ENCODE measurements at regions not wholly inside any gene's neighbourhood (a gene's known extent, or its start where the extent isn't known, plus 50 kb on each side); places are given as distances from the start of the nearest gene placed in this dataset.

GRCh38 chr15:97479957-97480356, 480.5 kb upstream of the ARRDC4 start:
- FAIRE-seq = no peak
- DNase-seq (ENCODE audit: extremely low spot score, insufficient read length, low read depth) = no peak

- FAIRE-seq = no peak
- DNase-seq (ENCODE audit: extremely low spot score, insufficient read length, low read depth) = no peak
Observed at GRCh38 chr15:97482521-97482920, 478.0 kb upstream of the ARRDC4 start.

- FAIRE-seq = no peak
- no peak for DNase-seq (ENCODE audit: extremely low spot score, insufficient read length, low read depth)
Observed at GRCh38 chr15:97483232-97483631, 477.3 kb upstream of the ARRDC4 start.

- DNase-seq (ENCODE audit: extremely low spot score, insufficient read length, low read depth) (no peak), FAIRE-seq (no peak)
Observed at GRCh38 chr15:97490429-97490828, 470.1 kb upstream of the ARRDC4 start.

- DNase-seq (ENCODE audit: extremely low spot score, insufficient read length, low read depth) (no peak), FAIRE-seq (no peak)
Observed at GRCh38 chr15:97501291-97501690, 459.2 kb upstream of the ARRDC4 start.

GRCh38 chr15:97502038-97502437, 458.5 kb upstream of the ARRDC4 start:
- FAIRE-seq = no peak
- no peak for DNase-seq (ENCODE audit: extremely low spot score, insufficient read length, low read depth)

GRCh38 chr15:97504031-97504792, 456.3 kb upstream of the ARRDC4 start:
- FAIRE-seq (no peak), DNase-seq (ENCODE audit: extremely low spot score, insufficient read length, low read depth) (no peak)

- FAIRE-seq (no peak), DNase-seq (ENCODE audit: extremely low spot score, insufficient read length, low read depth) (no peak)
Observed at GRCh38 chr15:97517737-97518136, 442.8 kb upstream of the ARRDC4 start.

- no peak for FAIRE-seq
- DNase-seq (ENCODE audit: extremely low spot score, insufficient read length, low read depth) = no peak
Observed at GRCh38 chr15:97520689-97521088, 439.8 kb upstream of the ARRDC4 start.

- FAIRE-seq = no peak
Observed at GRCh38 chr15:97521381-97522285, 438.9 kb upstream of the ARRDC4 start.

GRCh38 chr15:97522347-97522746, 438.2 kb upstream of the ARRDC4 start:
- FAIRE-seq (no peak), DNase-seq (ENCODE audit: extremely low spot score, insufficient read length, low read depth) (no peak)

More at GRCh38 chr15:97521381-97522285, 438.9 kb upstream of the ARRDC4 start:
- DNase-seq (ENCODE audit: extremely low spot score, insufficient read length, low read depth) = no peak

- DNase-seq (ENCODE audit: extremely low spot score, insufficient read length, low read depth) (no peak), FAIRE-seq (no peak)
Observed at GRCh38 chr15:97525809-97526208, 434.7 kb upstream of the ARRDC4 start.

- no peak for DNase-seq (ENCODE audit: extremely low spot score, insufficient read length, low read depth)
Observed at GRCh38 chr15:97528238-97528637, 432.3 kb upstream of the ARRDC4 start.

GRCh38 chr15:97545799-97546198, 414.7 kb upstream of the ARRDC4 start:
- DNase-seq (ENCODE audit: extremely low spot score, insufficient read length, low read depth) = no peak

More at GRCh38 chr15:97528238-97528637, 432.3 kb upstream of the ARRDC4 start:
- FAIRE-seq = no peak

GRCh38 chr15:97547381-97547780, 413.1 kb upstream of the ARRDC4 start:
- FAIRE-seq (no peak), DNase-seq (ENCODE audit: extremely low spot score, insufficient read length, low read depth) (no peak)

More at GRCh38 chr15:97545799-97546198, 414.7 kb upstream of the ARRDC4 start:
- FAIRE-seq = no peak

GRCh38 chr15:97561529-97561928, 399.0 kb upstream of the ARRDC4 start:
- no peak for DNase-seq (ENCODE audit: extremely low spot score, insufficient read length, low read depth)
- no peak for FAIRE-seq

GRCh38 chr15:97563516-97563915, 397.0 kb upstream of the ARRDC4 start:
- DNase-seq (ENCODE audit: extremely low spot score, insufficient read length, low read depth) (no peak), FAIRE-seq (no peak)

GRCh38 chr15:97566961-97567360, 393.5 kb upstream of the ARRDC4 start:
- FAIRE-seq (no peak), DNase-seq (ENCODE audit: extremely low spot score, insufficient read length, low read depth) (no peak)

GRCh38 chr15:97567411-97567810, 393.1 kb upstream of the ARRDC4 start:
- DNase-seq (ENCODE audit: extremely low spot score, insufficient read length, low read depth) (no peak), FAIRE-seq (no peak)

GRCh38 chr15:97576929-97577645, 383.4 kb upstream of the ARRDC4 start:
- FAIRE-seq (no peak), DNase-seq (ENCODE audit: extremely low spot score, insufficient read length, low read depth) (no peak)
